Endothelial cell of umbilical vein (primary cell): ENCODE measurements at regions not wholly inside any gene's neighbourhood (a gene's known extent, or its start where the extent isn't known, plus 50 kb on each side); places are given as distances from the start of the nearest gene placed in this dataset.

Source experiments
- BruUV-seq: library from RNA; stranded (reverse); fragments of 400-500 nt; replicated peaks from 2 replicates; lab custom pipeline; 2021; lab: Mats Ljungman, UMichigan
- CTCF ChIA-PET: fragments of 300-600, 350-600 bp; sonication (Branson Sonifier 250); formaldehyde crosslinking; loops from one replicate; lab custom pipeline; 2021; ENCODE audit warnings: antibody characterized with exemption, inconsistent platforms; lab: Charles Lee
- POLR2A ChIA-PET: fragments of 300-600, 350-600 bp; sonication (Branson Sonifier 250); formaldehyde crosslinking; loops from one replicate; lab custom pipeline; 2021; ENCODE audit warnings: antibody characterized with exemption, inconsistent platforms; lab: Charles Lee
- DNase-seq: peaks from one replicate; pipeline ENCODE4 v3.0.0-alpha.2; 2011; ENCODE audit warnings: low read depth, low spot score
- FAIRE-seq: peaks from 2 replicates; lab custom pipeline; 2011; peaks lifted over from hg19 to GRCh38; lab: Jason Lieb, UNC
- H2AFZ ChIP-seq: 2 replicates; pipeline ENCODE4 v1.6.0; 2012; ENCODE audit warnings: low read depth, low read length, control low read depth, inconsistent platforms
- H3K27ac ChIP-seq: 2 replicates; pipeline ENCODE4 v1.5.1; 2011; ENCODE audit warnings: low read depth, mild to moderate bottlenecking, control low read depth, low read length, moderate library complexity; ENCODE audit not compliant: insufficient read depth
- H3K27me3 ChIP-seq, 2 experiments: 2 replicates each; pipeline versions ENCODE4 v1.6.0 to v1.6.1; 2011; ENCODE audit warnings: low read length in 2 of 2, mixed read lengths in 1 of 2; ENCODE audit not compliant: control insufficient read depth in 2 of 2, insufficient read depth in 2 of 2
- H3K36me3 ChIP-seq, 2 experiments: 2 replicates in 1 of 2; 3 replicates in 1 of 2; pipeline ENCODE4 v1.5.1; 2011; ENCODE audit warnings: low read length in 2 of 2, mild to moderate bottlenecking in 1 of 2, moderate library complexity in 1 of 2; ENCODE audit not compliant: control insufficient read depth in 2 of 2, insufficient read depth in 2 of 2; ENCODE audit errors: extremely low read depth in 1 of 2
- H3K4me1 ChIP-seq: 3 replicates; pipeline ENCODE4 v1.5.1; 2011; ENCODE audit warnings: mild to moderate bottlenecking, low read length; ENCODE audit not compliant: control insufficient read depth, insufficient read depth; ENCODE audit errors: extremely low read depth
- H3K4me2 ChIP-seq: 2 replicates; pipeline ENCODE4 v1.6.1; 2011; ENCODE audit warnings: low read length, control low read depth, mixed read lengths; ENCODE audit not compliant: insufficient read depth
- H3K4me3 ChIP-seq, 3 experiments: fragments of 200-600 bp in 1 of 3; sonication (generic), shearing (Covaris generic) in 1 of 3; replicated peaks in 1 of 3; 2 replicates each; pipeline ENCODE4 v1.5.1; 2011 to 2016; ENCODE audit warnings: control low read depth in 3 of 3, low read length in 3 of 3, mild to moderate bottlenecking in 2 of 3, inconsistent platforms in 1 of 3, low read depth in 1 of 3, moderate library complexity in 1 of 3; ENCODE audit not compliant: insufficient read depth in 1 of 3
- H3K79me2 ChIP-seq: 2 replicates; pipeline ENCODE4 v1.6.0; 2012; ENCODE audit warnings: low read length, inconsistent platforms; ENCODE audit not compliant: control insufficient read depth, insufficient read depth
- H3K9ac ChIP-seq: replicated peaks from 2 replicates; pipeline ENCODE3; 2011; ENCODE audit warnings: low read length, control low read depth; ENCODE audit not compliant: insufficient read depth; ENCODE audit errors: extremely low read depth
- H3K9me1 ChIP-seq: replicated peaks from 3 replicates; pipeline ENCODE4 v1.6.0; 2011; ENCODE audit warnings: mild to moderate bottlenecking, low read length; ENCODE audit not compliant: control insufficient read depth, insufficient read depth; ENCODE audit errors: extremely low read depth
- H3K9me3 ChIP-seq: replicated peaks from 2 replicates; pipeline ENCODE4 v1.5.1; 2012; ENCODE audit warnings: low read length, inconsistent platforms; ENCODE audit not compliant: control insufficient read depth, insufficient read depth
- H4K20me1 ChIP-seq: replicated peaks from 2 replicates; pipeline ENCODE3; 2011; ENCODE audit warnings: mild to moderate bottlenecking, low read length; ENCODE audit not compliant: control insufficient read depth, insufficient read depth; ENCODE audit errors: extremely low read depth
- EZH2 ChIP-seq: IDR thresholded peaks from 2 replicates; pipeline ENCODE4 v1.6.1; 2012; ENCODE audit warnings: borderline replicate concordance, low read depth, mild to moderate bottlenecking, moderate library complexity, low read length, inconsistent platforms; ENCODE audit not compliant: severe bottlenecking
- FOS ChIP-seq: IDR thresholded peaks from 2 replicates; pipeline ENCODE4 v1.6.1; 2011; ENCODE audit warnings: mild to moderate bottlenecking, low read length, moderate library complexity, borderline replicate concordance; ENCODE audit not compliant: insufficient read depth
- GATA2 ChIP-seq: IDR thresholded peaks from 2 replicates; pipeline ENCODE4 v1.7.0; 2011; ENCODE audit warnings: low read depth, mild to moderate bottlenecking, moderate library complexity, mixed read lengths, low read length; ENCODE audit not compliant: insufficient read length, insufficient read depth
- JUN ChIP-seq: IDR thresholded peaks from 2 replicates; pipeline ENCODE4 v1.6.1; 2011; ENCODE audit warnings: borderline replicate concordance, low read depth; ENCODE audit not compliant: insufficient read length, insufficient read depth
- MAX ChIP-seq: IDR thresholded peaks from 2 replicates; pipeline ENCODE4 v1.6.1; 2011; ENCODE audit not compliant: insufficient read depth, insufficient read length
- MYC ChIP-seq: IDR thresholded peaks from one replicate; pipeline ENCODE4 v1.6.1; 2011; ENCODE audit warnings: mild to moderate bottlenecking, low read depth, low read length
- POLR2A ChIP-seq: IDR thresholded peaks from 2 replicates; pipeline ENCODE4 v1.6.1; 2012; ENCODE audit warnings: low read depth, mild to moderate bottlenecking, control low read depth, low read length
- POLR2AphosphoS5 ChIP-seq: IDR thresholded peaks from 2 replicates; pipeline ENCODE4 v1.6.1; 2012; ENCODE audit warnings: low read depth, mild to moderate bottlenecking, control low read depth, low read length, moderate library complexity; ENCODE audit not compliant: insufficient read depth
- dilution Hi-C: fragments of 300-500 bp; cut with MboI; formaldehyde crosslinking; loops from one replicate; pipeline ENCODE4 v1.15.0; 2019; ENCODE audit warnings: low sequenced_read_pairs; ENCODE audit not compliant: extremely low pct_ligation_motif_present
- intact Hi-C: fragments of 100-400 bp; cut with micrococcal nuclease; formaldehyde crosslinking; loops from one replicate; pipeline ENCODE4 v1.10.0; 2022
- TF ChIP-seq, protein P1 (sequence below), 2 donors: IDR thresholded peaks; 1 replicate in 1 of 2; 2 replicates in 1 of 2; pipeline ENCODE4 v1.5.1; 2011; ENCODE audit warnings: low read length in 2 of 2, mild to moderate bottlenecking in 2 of 2, moderate library complexity in 2 of 2, control low read depth in 1 of 2, inconsistent platforms in 1 of 2, low read depth in 1 of 2; ENCODE audit not compliant: insufficient read depth in 1 of 2; ENCODE audit errors: extremely low read depth in 1 of 2

DNA sequence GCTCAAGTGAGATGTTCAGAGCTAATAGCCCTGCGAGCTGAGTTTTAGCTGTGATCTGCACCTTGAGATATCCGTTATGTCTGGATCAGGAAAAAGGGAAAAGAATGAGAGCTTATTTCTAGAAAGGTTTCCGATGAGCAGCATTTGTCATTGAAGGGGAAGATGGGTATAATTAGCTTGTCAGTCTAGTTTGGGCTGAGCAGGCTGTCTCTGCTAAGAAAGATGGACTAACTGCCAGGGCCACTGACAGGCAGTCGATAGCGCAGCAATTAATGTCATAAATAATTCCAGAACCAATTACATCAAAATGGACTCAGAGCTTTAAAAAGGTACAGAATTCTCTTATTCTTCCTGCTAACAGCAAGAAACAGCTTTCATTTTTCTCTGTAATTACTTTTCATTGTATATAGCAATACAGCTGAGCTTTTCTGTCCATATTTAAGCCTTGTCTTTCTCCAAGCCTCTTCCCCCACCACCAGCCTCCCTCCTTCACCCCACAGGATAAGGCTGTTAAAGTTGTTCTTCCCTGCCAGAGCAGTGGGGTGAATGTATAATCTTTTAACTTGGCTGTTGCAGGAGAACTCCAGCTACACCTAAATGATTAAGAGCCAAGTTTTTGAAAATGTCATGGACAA, 1006.5 kb downstream of the KCNMA1 start:
- intact Hi-C loops (no loop called here), dilution Hi-C loops (no loop called here)
- Histone ChIP-seq H3K4me3 (no peak overlapping the region), H2AFZ (no peak overlapping the region), H3K27ac (no peak overlapping the region), H3K9me1 (no peaks in the 10 kb centered on the region), H4K20me1 (no peaks in the 10 kb centered on the region), H3K4me2 (no peak overlapping the region), H3K4me1 (no peaks in the 10 kb centered on the region), H3K9ac (no peak overlapping the region), H3K27me3 (no peaks in the 10 kb centered on the region), H3K79me2 (no peaks in the 10 kb centered on the region), H3K9me3 (no peaks in the 10 kb centered on the region), H3K36me3 (no peaks in the 10 kb centered on the region)
- TF ChIP-seq GATA2 (no peak), MYC (no peak), POLR2AphosphoS5 (no peak), EZH2 (no peak), MAX (no peak), POLR2A (no peak)
- ChIA-PET POLR2A (no interaction called here), CTCF (no interaction called here)
- DNase-seq (no peak), FAIRE-seq (no peak)
- no TSS peak for BruUV-seq

GRCh38 chr10:76628801-76629200, 1008.8 kb downstream of the KCNMA1 start:
- dilution Hi-C loops, result no loop called here
- H2AFZ ChIP-seq, result no peak overlapping the region
- CTCF ChIA-PET, result no interaction called here

More at GRCh38 chr10:76628801-76629200, 1008.8 kb downstream of the KCNMA1 start:
- Histone ChIP-seq H3K9ac (no peak overlapping the region), H3K4me3 (no peak overlapping the region), H3K9me1 (no peaks in the 10 kb centered on the region), H3K4me2 (no peak overlapping the region), H3K27ac (no peak overlapping the region), H3K27me3 (no peaks in the 10 kb centered on the region), H3K36me3 (no peaks in the 10 kb centered on the region), H3K9me3 (no peaks in the 10 kb centered on the region), H4K20me1 (no peaks in the 10 kb centered on the region), H3K4me1 (no peaks in the 10 kb centered on the region), H3K79me2 (no peaks in the 10 kb centered on the region)
- POLR2A ChIA-PET, result no interaction called here
- TF ChIP-seq GATA2, result no peak
- TF ChIP-seq MYC, result no peak
- TF ChIP-seq FOS, result no peak
- TF ChIP-seq POLR2A, result no peak
- no peak for TF ChIP-seq MAX
- no peak for TF ChIP-seq JUN
- TF ChIP-seq EZH2, result no peak
- TF ChIP-seq, protein P1, sequence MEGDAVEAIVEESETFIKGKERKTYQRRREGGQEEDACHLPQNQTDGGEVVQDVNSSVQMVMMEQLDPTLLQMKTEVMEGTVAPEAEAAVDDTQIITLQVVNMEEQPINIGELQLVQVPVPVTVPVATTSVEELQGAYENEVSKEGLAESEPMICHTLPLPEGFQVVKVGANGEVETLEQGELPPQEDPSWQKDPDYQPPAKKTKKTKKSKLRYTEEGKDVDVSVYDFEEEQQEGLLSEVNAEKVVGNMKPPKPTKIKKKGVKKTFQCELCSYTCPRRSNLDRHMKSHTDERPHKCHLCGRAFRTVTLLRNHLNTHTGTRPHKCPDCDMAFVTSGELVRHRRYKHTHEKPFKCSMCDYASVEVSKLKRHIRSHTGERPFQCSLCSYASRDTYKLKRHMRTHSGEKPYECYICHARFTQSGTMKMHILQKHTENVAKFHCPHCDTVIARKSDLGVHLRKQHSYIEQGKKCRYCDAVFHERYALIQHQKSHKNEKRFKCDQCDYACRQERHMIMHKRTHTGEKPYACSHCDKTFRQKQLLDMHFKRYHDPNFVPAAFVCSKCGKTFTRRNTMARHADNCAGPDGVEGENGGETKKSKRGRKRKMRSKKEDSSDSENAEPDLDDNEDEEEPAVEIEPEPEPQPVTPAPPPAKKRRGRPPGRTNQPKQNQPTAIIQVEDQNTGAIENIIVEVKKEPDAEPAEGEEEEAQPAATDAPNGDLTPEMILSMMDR (IDR thresholded peaks at IDR 0.05; ENCODE audit: extremely low read depth in 1 of 2, insufficient read depth in 1 of 2, low read depth in 1 of 2, low read length in 2 of 2), result no peak
- no peak for TF ChIP-seq POLR2AphosphoS5
- DNase-seq (no peak), FAIRE-seq (no peak)
- intact Hi-C loops, result no loop called here
- BruUV-seq, result no TSS peak
